GM12875 (cell line): ENCODE measurements at regions not wholly inside any gene's neighbourhood (a gene's known extent, or its start where the extent isn't known, plus 50 kb on each side); places are given as distances from the start of the nearest gene placed in this dataset.

Source experiments
- H3K4me3 ChIP-seq: one replicate; pipeline ENCODE4 v1.5.1; 2011; ENCODE audit warnings: low read depth, low read length, control low read depth
- CTCF ChIP-seq: IDR thresholded peaks from 2 replicates; pipeline ENCODE4 v1.5.1; 2011; ENCODE audit warnings: low read depth, mild to moderate bottlenecking, control low read depth, inconsistent platforms, low read length, moderate library complexity, borderline replicate concordance; ENCODE audit not compliant: insufficient read depth

GRCh38 chr12:18935371-18935965 lies 194.1 kb upstream of the PLEKHA5 start:
- H3K4me3 ChIP-seq, result no peak overlapping the region
- TF ChIP-seq CTCF, result no peak

- no peak overlapping the region for H3K4me3 ChIP-seq
- no peak for TF ChIP-seq CTCF
Observed at GRCh38 chr12:18939051-18939450, 190.5 kb upstream of the PLEKHA5 start.

- H3K4me3 ChIP-seq, result no peak overlapping the region
- no peak for TF ChIP-seq CTCF
Observed at GRCh38 chr12:18942669-18943068, 186.9 kb upstream of the PLEKHA5 start.

GRCh38 chr12:18943200-18943599 lies 186.3 kb upstream of the PLEKHA5 start:
- no peak for TF ChIP-seq CTCF
- no peak overlapping the region for H3K4me3 ChIP-seq

GRCh38 chr12:18946106-18946505 lies 183.4 kb upstream of the PLEKHA5 start:
- no peak overlapping the region for H3K4me3 ChIP-seq
- TF ChIP-seq CTCF, result no peak

- TF ChIP-seq CTCF, result no peak
- H3K4me3 ChIP-seq, result no peak overlapping the region
Observed at GRCh38 chr12:18951218-18951617, 178.3 kb upstream of the PLEKHA5 start.

GRCh38 chr12:18953505-18953904 lies 176.0 kb upstream of the PLEKHA5 start:
- H3K4me3 ChIP-seq, result no peak overlapping the region
- TF ChIP-seq CTCF, result no peak
